B cell (primary cell): ENCODE measurements at regions not wholly inside any gene's neighbourhood (a gene's known extent, or its start where the extent isn't known, plus 50 kb on each side); places are given as distances from the start of the nearest gene placed in this dataset.

Source experiments
- ATAC-seq: fragments of 200-7000 bp; cut with Tn5 transposase; one replicate; pipeline ENCODE4 v1.10.0; 2021; ENCODE audit warnings: low read depth, mild to moderate bottlenecking, moderate number of reproducible peaks, moderate library complexity
- CTCF ChIA-PET: fragments of 350-600 bp; sonication (Branson Sonifier 250); formaldehyde crosslinking; loops from one replicate; lab custom pipeline; 2021; ENCODE audit warnings: antibody characterized with exemption, inconsistent platforms; lab: Charles Lee
- POLR2A ChIA-PET: fragments of 350-600 bp; sonication (Branson Sonifier 250); formaldehyde crosslinking; loops from one replicate; lab custom pipeline; 2021; ENCODE audit warnings: antibody characterized with exemption; lab: Charles Lee
- DNase-seq: peaks from one replicate; pipeline ENCODE4 v3.0.0; 2013
- H2AFZ ChIP-seq: 2 replicates; pipeline ENCODE4 v1.6.1; 2012; ENCODE audit warnings: mild to moderate bottlenecking, low read depth, low read length; ENCODE audit not compliant: insufficient read depth, poor library complexity, severe bottlenecking
- H3K27ac ChIP-seq, 2 donors: 1 replicate in 1 of 2; 2 replicates in 1 of 2; pipeline ENCODE4 v1.5.1; 2012 to 2013; ENCODE audit warnings: low read length in 2 of 2, mild to moderate bottlenecking in 2 of 2, moderate library complexity in 1 of 2
- H3K27me3 ChIP-seq, 4 experiments: fragments of 200-600 bp in 1 of 4; sonication (generic) in 1 of 4; replicated peaks in 1 of 4; 1 replicate in 2 of 4; 2 replicates in 2 of 4; pipeline versions ENCODE4 v1.6.1 to v1.7.0; 2013 to 2016; ENCODE audit warnings: low read length in 3 of 4, mild to moderate bottlenecking in 2 of 4, mixed read lengths in 1 of 4, moderate library complexity in 1 of 4; ENCODE audit not compliant: insufficient read depth in 4 of 4, control insufficient read depth in 3 of 4; ENCODE audit errors: control extremely low read depth in 1 of 4
- H3K36me3 ChIP-seq, 2 experiments: replicated peaks in 1 of 2; 1 replicate in 1 of 2; 2 replicates in 1 of 2; pipeline versions ENCODE4 v1.6.1 to v1.7.1; 2013; ENCODE audit warnings: low read length in 1 of 2; ENCODE audit not compliant: insufficient read depth in 2 of 2, control insufficient read depth in 1 of 2; ENCODE audit errors: control extremely low read depth in 1 of 2, extremely low read depth in 1 of 2
- H3K4me1 ChIP-seq, 2 donors: fragments of 200-600 bp in 1 of 2; sonication (generic) in 1 of 2; 1 replicate in 1 of 2; 2 replicates in 1 of 2; pipeline versions ENCODE4 v1.5.1 to v1.6.1; 2013 to 2017; ENCODE audit warnings: low read length in 2 of 2; ENCODE audit not compliant: control insufficient read depth in 2 of 2, insufficient read depth in 2 of 2
- H3K4me2 ChIP-seq: replicated peaks from 2 replicates; pipeline ENCODE3; 2012; ENCODE audit warnings: mild to moderate bottlenecking, low read depth, low read length; ENCODE audit not compliant: poor library complexity, severe bottlenecking
- H3K4me3 ChIP-seq, 5 experiments: fragments of 200-600 bp in 1 of 5; sonication (generic) in 1 of 5; 1 replicate in 3 of 5; 2 replicates in 2 of 5; pipeline versions ENCODE4 v1.5.1 to v1.7.0; 2011 to 2016; ENCODE audit warnings: low read length in 4 of 5, mild to moderate bottlenecking in 4 of 5, low read depth in 2 of 5, control low read depth in 1 of 5, moderate library complexity in 1 of 5; ENCODE audit not compliant: insufficient read depth in 1 of 5; ENCODE audit errors: control extremely low read depth in 1 of 5, extremely low read depth in 1 of 5
- H3K79me2 ChIP-seq: fragments of 200-600 bp; sonication (generic); one replicate; pipeline ENCODE4 v1.6.0; 2016; ENCODE audit warnings: low read length; ENCODE audit not compliant: control insufficient read depth, insufficient read depth
- H3K9ac ChIP-seq: fragments of 200-600 bp; sonication (generic); 2 replicates; pipeline ENCODE4 v1.6.1; 2017; ENCODE audit warnings: mild to moderate bottlenecking, low read length, moderate library complexity
- H3K9me3 ChIP-seq, 3 donors: one replicate each; pipeline versions ENCODE4 v1.6.1 to v1.7.1; 2013; ENCODE audit warnings: low read length in 2 of 3; ENCODE audit not compliant: control insufficient read depth in 2 of 3, insufficient read depth in 1 of 3; ENCODE audit errors: control extremely low read depth in 1 of 3
- H4K20me1 ChIP-seq: 2 replicates; pipeline ENCODE4 v1.6.0; 2012; ENCODE audit warnings: mild to moderate bottlenecking, low read length; ENCODE audit not compliant: insufficient read depth, control insufficient read depth, poor library complexity, severe bottlenecking
- H3K27ac Mint-ChIP-seq: one replicate; pipeline ENCODE4 v1.8.0; 2021; ENCODE audit warnings: mixed read lengths
- H3K27me3 Mint-ChIP-seq: one replicate; pipeline ENCODE4 v1.8.0; 2021; ENCODE audit warnings: mixed read lengths
- H3K4me1 Mint-ChIP-seq: one replicate; pipeline ENCODE4 v1.8.0; 2021; ENCODE audit warnings: mixed read lengths
- H3K4me3 Mint-ChIP-seq: one replicate; pipeline ENCODE4 v1.8.0; 2021; ENCODE audit warnings: mixed read lengths
- H3K9me3 Mint-ChIP-seq: one replicate; pipeline ENCODE4 v1.8.0; 2022; ENCODE audit warnings: mixed read lengths; ENCODE audit not compliant: insufficient read depth
- CTCF ChIP-seq: fragments of 200-600 bp; IDR thresholded peaks from one replicate; pipeline ENCODE4 v1.8.0; 2022; ENCODE audit warnings: antibody characterized with exemption, mild to moderate bottlenecking
- EZH2 ChIP-seq: IDR thresholded peaks from 2 replicates; pipeline ENCODE4 v1.6.1; 2012; ENCODE audit warnings: borderline replicate concordance, low read depth, mild to moderate bottlenecking, moderate library complexity, low read length; ENCODE audit not compliant: insufficient read depth, poor library complexity, severe bottlenecking
- WGBS: methylation state at CpG from one replicate; pipeline ENCODE4 v1.1.5; 2013; ENCODE audit warnings: missing lambda C conversion rate; ENCODE audit not compliant: insufficient coverage; 5-methylcytosine and 5-hydroxymethylcytosine counted together
- intact Hi-C: fragments of 100-400 bp; cut with micrococcal nuclease; formaldehyde crosslinking; loops from one replicate; pipeline ENCODE4 v1.10.0; 2022

GRCh38 chr6:45818655-45819054 lies 197.0 kb downstream of the CLIC5 start:
- peaks cover 23 to 25% of the 10 kb centered on the region in 2 donors for H3K4me1 ChIP-seq
- H3K27me3 ChIP-seq = no peaks in the 10 kb centered on the region
- H3K79me2 ChIP-seq = no peaks in the 10 kb centered on the region
- H3K4me1 Mint-ChIP-seq = peaks cover 34% of the 10 kb centered on the region
- no peak overlapping the region for H3K4me3 Mint-ChIP-seq
- CTCF ChIA-PET = interaction anchor here (1.9 kb wide), 1 partner anchor 10 kb away, joined by 6 read pairs; no protein-coding TSS in a partner anchor
- ATAC-seq (no peak), DNase-seq (peak; percentile 27)
- H2AFZ ChIP-seq = no peak overlapping the region
- 0% methylated on average over 2 of the region's 4 CpGs for WGBS
- peaks cover 3% of the 10 kb centered on the region for H3K9me3 Mint-ChIP-seq
- POLR2A ChIA-PET = no interaction called here
- no peak overlapping the region for H3K4me2 ChIP-seq
- intact Hi-C loops = no loop called here
- peaks cover 0 to 6% (median 3%) of the 10 kb centered on the region in 3 donors for H3K9me3 ChIP-seq
- peaks cover 8% of the 10 kb centered on the region for H3K27me3 Mint-ChIP-seq
- TF ChIP-seq EZH2 (no peak), CTCF (no peak)
- no peaks in the 10 kb centered on the region for H3K36me3 ChIP-seq
- no peak overlapping the region for H3K27ac ChIP-seq
- no peak overlapping the region for H3K27ac Mint-ChIP-seq
- H3K9ac ChIP-seq = no peak overlapping the region
- H4K20me1 ChIP-seq = no peaks in the 10 kb centered on the region
- H3K4me3 ChIP-seq = no peak overlapping the region

- peaks cover 25% of the 10 kb centered on the region for H3K4me1 Mint-ChIP-seq
- H3K9me3 ChIP-seq = peaks cover 0 to 6% (median 3%) of the 10 kb centered on the region in 3 donors
- 100% methylated on average over 1 of the region's 11 CpGs for WGBS
- H3K27me3 ChIP-seq = peaks cover 0 to 5% (median 0%) of the 10 kb centered on the region in 4 experiments
- H3K4me3 ChIP-seq = no peak overlapping the region
- CTCF ChIA-PET = interaction anchor here (0.8 kb wide), 1 partner anchor 22 kb away, joined by 3 read pairs; no protein-coding TSS in a partner anchor
- no peak overlapping the region for H3K27ac Mint-ChIP-seq
- ATAC-seq = no peak
- H4K20me1 ChIP-seq = no peaks in the 10 kb centered on the region
- no peaks in the 10 kb centered on the region for H3K36me3 ChIP-seq
- no peak overlapping the region for H2AFZ ChIP-seq
- peaks cover 13% of the 10 kb centered on the region for H3K27me3 Mint-ChIP-seq
- peaks cover 3% of the 10 kb centered on the region for H3K9me3 Mint-ChIP-seq
- no peak overlapping the region for H3K4me3 Mint-ChIP-seq
- no peak for TF ChIP-seq CTCF
- no peak for TF ChIP-seq EZH2
- no peak overlapping the region for H3K4me2 ChIP-seq
- POLR2A ChIA-PET = no interaction called here
- peaks cover 17 to 20% of the 10 kb centered on the region in 2 donors for H3K4me1 ChIP-seq
- intact Hi-C loops = no loop called here
- H3K9ac ChIP-seq = no peak overlapping the region
- no peak for DNase-seq
- H3K79me2 ChIP-seq = no peaks in the 10 kb centered on the region
- no peak overlapping the region for H3K27ac ChIP-seq
These were observed 198.9 kb downstream of the CLIC5 start for GRCh38 chr6:45816674-45817297.
